Fibroblast of mammary gland (primary cell): ENCODE measurements at regions not wholly inside any gene's neighbourhood (a gene's known extent, or its start where the extent isn't known, plus 50 kb on each side); places are given as distances from the start of the nearest gene placed in this dataset.

ENCODE experiments used
- DNase-seq: peaks from one replicate; pipeline ENCODE4 v3.0.0-alpha.2; 2010; ENCODE audit warnings: low read depth
- H3K4me3 ChIP-seq: 2 replicates; pipeline ENCODE4 v1.5.1; 2011; ENCODE audit warnings: low read depth, mild to moderate bottlenecking, low read length, moderate library complexity; ENCODE audit not compliant: control insufficient read depth
- CTCF ChIP-seq: conservative IDR thresholded peaks from 2 replicates; pipeline ENCODE4 v1.5.1; 2011; ENCODE audit warnings: low read depth, low read length, inconsistent platforms; ENCODE audit not compliant: control insufficient read depth, insufficient read depth

GRCh38 chr14:65878586-65878985, 466.1 kb downstream of the FUT8 start:
- DNase-seq = no peak
- no peak for TF ChIP-seq CTCF
- no peak overlapping the region for H3K4me3 ChIP-seq

- TF ChIP-seq CTCF = no peak
- DNase-seq = peak; percentile 88
- H3K4me3 ChIP-seq = no peak overlapping the region
These were observed 466.9 kb downstream of the FUT8 start for GRCh38 chr14:65879248-65880009.

GRCh38 chr14:65880507-65880906, 468.0 kb downstream of the FUT8 start:
- peak; percentile 35 for DNase-seq
- TF ChIP-seq CTCF = no peak

GRCh38 chr14:65881642-65882041, 469.1 kb downstream of the FUT8 start:
- no peak for DNase-seq
- no peak for TF ChIP-seq CTCF
- H3K4me3 ChIP-seq = no peak overlapping the region

More at GRCh38 chr14:65880507-65880906, 468.0 kb downstream of the FUT8 start:
- H3K4me3 ChIP-seq = no peak overlapping the region

- DNase-seq = no peak
- H3K4me3 ChIP-seq = no peak overlapping the region
- TF ChIP-seq CTCF = no peak
These were observed 476.1 kb downstream of the FUT8 start for GRCh38 chr14:65888677-65889076.

GRCh38 chr14:65892315-65892714, 479.8 kb downstream of the FUT8 start:
- no peak overlapping the region for H3K4me3 ChIP-seq
- no peak for DNase-seq
- TF ChIP-seq CTCF = no peak
